HEK293T (cell line): ENCODE measurements at regions not wholly inside any gene's neighbourhood (a gene's known extent, or its start where the extent isn't known, plus 50 kb on each side); places are given as distances from the start of the nearest gene placed in this dataset.
"Not testable (repeated sequence)": the region's sequence is repeated elsewhere in the genome, so short reads cannot be mapped to it uniquely, and the experiment has no call there.

Source experiments
- ARNT ChIP-seq: fragments of 450-650 bp; IDR thresholded peaks from 2 replicates; pipeline ENCODE4 v1.6.1; 2017; ENCODE audit warnings: mild to moderate bottlenecking
- BHLHE40 ChIP-seq: fragments of 450-650 bp; IDR thresholded peaks from 2 replicates; pipeline ENCODE4 v1.6.1; 2016; ENCODE audit warnings: mild to moderate bottlenecking, moderate library complexity, borderline replicate concordance
- ELF4 ChIP-seq: fragments of 450-650 bp; IDR thresholded peaks from 2 replicates; pipeline ENCODE4 v1.6.1; 2017; ENCODE audit warnings: antibody characterized with exemption
- FOXA1 ChIP-seq: fragments of 450-650 bp; IDR thresholded peaks from 2 replicates; pipeline ENCODE4 v1.6.1; 2016; ENCODE audit warnings: mild to moderate bottlenecking
- FOXK2 ChIP-seq: fragments of 450-650 bp; IDR thresholded peaks from 2 replicates; pipeline ENCODE4 v1.6.1; 2016; ENCODE audit warnings: mild to moderate bottlenecking
- FOXM1 ChIP-seq: fragments of 450-650 bp; IDR thresholded peaks from 2 replicates; pipeline ENCODE4 v1.6.1; 2017; ENCODE audit warnings: mild to moderate bottlenecking, borderline replicate concordance
- HDGF ChIP-seq: fragments of 450-650 bp; IDR thresholded peaks from 2 replicates; pipeline ENCODE4 v1.6.1; 2017; ENCODE audit warnings: antibody characterized with exemption, borderline replicate concordance
- LEF1 ChIP-seq: fragments of 450-650 bp; IDR thresholded peaks from 2 replicates; pipeline ENCODE4 v1.6.1; 2017; ENCODE audit warnings: mild to moderate bottlenecking, borderline replicate concordance
- NFRKB ChIP-seq: fragments of 450-650 bp; IDR thresholded peaks from 2 replicates; pipeline ENCODE4 v1.6.1; 2016; ENCODE audit warnings: mild to moderate bottlenecking, moderate library complexity
- PKNOX1 ChIP-seq: fragments of 450-650 bp; IDR thresholded peaks from 2 replicates; pipeline ENCODE4 v1.6.1; 2016
- SP1 ChIP-seq: fragments of 450-650 bp; IDR thresholded peaks from 2 replicates; pipeline ENCODE4 v1.6.1; 2017
- SUZ12 ChIP-seq: fragments of 450-650 bp; IDR thresholded peaks from 2 replicates; pipeline ENCODE4 v1.6.1; 2016; ENCODE audit warnings: mild to moderate bottlenecking
- TARDBP ChIP-seq: fragments of 450-650 bp; IDR thresholded peaks from 2 replicates; pipeline ENCODE4 v1.6.1; 2016
- ZNF384 ChIP-seq: fragments of 450-650 bp; IDR thresholded peaks from 2 replicates; pipeline ENCODE4 v1.6.1; 2016

GRCh38 chr7:27457603-27458565 is 204.8 kb downstream of the HIBADH start:
- not testable (repeated sequence) for TF ChIP-seq HDGF, SUZ12, ZNF384, PKNOX1, BHLHE40, NFRKB, TARDBP, ARNT, FOXM1, ELF4, FOXA1, SP1, FOXK2, LEF1
